ENCODE measurements at regions not wholly inside any gene's neighbourhood (a gene's known extent, or its start where the extent isn't known, plus 50 kb on each side); places are given as distances from the start of the nearest gene placed in this dataset.

GRCh38 chr7:85950418-85950817, 693.3 kb upstream of the GRM3 start:
- Histone ChIP-seq H3K9me3 (peaks cover 0 to 8% (median 4%) of the 10 kb centered on the region in 4 donors), H3K36me3 (no peaks in the 10 kb centered on the region), H3K4me1 (no peaks in the 10 kb centered on the region), H3K27me3 (no peaks in the 10 kb centered on the region), H3K4me3 (no peak overlapping the region), H3K27ac (no peak overlapping the region)
- WGBS, 2 donors: 75 to 86% methylated on average over 3 of the region's 3 CpGs
- ATAC-seq (ENCODE audit: low FRiP score in 2 of 2) (no peak), DNase-seq (no peak)
- no peak for TF ChIP-seq EP300 (IDR thresholded peaks at IDR 0.05)
- TF ChIP-seq, protein P1, sequence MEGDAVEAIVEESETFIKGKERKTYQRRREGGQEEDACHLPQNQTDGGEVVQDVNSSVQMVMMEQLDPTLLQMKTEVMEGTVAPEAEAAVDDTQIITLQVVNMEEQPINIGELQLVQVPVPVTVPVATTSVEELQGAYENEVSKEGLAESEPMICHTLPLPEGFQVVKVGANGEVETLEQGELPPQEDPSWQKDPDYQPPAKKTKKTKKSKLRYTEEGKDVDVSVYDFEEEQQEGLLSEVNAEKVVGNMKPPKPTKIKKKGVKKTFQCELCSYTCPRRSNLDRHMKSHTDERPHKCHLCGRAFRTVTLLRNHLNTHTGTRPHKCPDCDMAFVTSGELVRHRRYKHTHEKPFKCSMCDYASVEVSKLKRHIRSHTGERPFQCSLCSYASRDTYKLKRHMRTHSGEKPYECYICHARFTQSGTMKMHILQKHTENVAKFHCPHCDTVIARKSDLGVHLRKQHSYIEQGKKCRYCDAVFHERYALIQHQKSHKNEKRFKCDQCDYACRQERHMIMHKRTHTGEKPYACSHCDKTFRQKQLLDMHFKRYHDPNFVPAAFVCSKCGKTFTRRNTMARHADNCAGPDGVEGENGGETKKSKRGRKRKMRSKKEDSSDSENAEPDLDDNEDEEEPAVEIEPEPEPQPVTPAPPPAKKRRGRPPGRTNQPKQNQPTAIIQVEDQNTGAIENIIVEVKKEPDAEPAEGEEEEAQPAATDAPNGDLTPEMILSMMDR (IDR thresholded peaks at IDR 0.05): no peak
- TF ChIP-seq POLR2A (IDR thresholded peaks at IDR 0.05): no peak
- TF ChIP-seq POLR2AphosphoS5 (IDR thresholded peaks at IDR 0.05): no peak

- H3K27ac ChIP-seq: no peak overlapping the region
- H3K9me3 ChIP-seq: peaks cover 0 to 8% (median 4%) of the 10 kb centered on the region in 4 donors
- H3K36me3 ChIP-seq: no peaks in the 10 kb centered on the region
- no peak overlapping the region for H3K4me3 ChIP-seq
- DNase-seq: no peak
- ATAC-seq (ENCODE audit: low FRiP score in 2 of 2): no peak
- H3K27me3 ChIP-seq: no peaks in the 10 kb centered on the region
- TF ChIP-seq POLR2A (IDR thresholded peaks at IDR 0.05) (no peak), POLR2AphosphoS5 (IDR thresholded peaks at IDR 0.05) (no peak), EP300 (IDR thresholded peaks at IDR 0.05) (no peak)
- TF ChIP-seq, protein P1 (IDR thresholded peaks at IDR 0.05): no peak
- H3K4me1 ChIP-seq: no peaks in the 10 kb centered on the region
These were observed 695.9 kb upstream of the GRM3 start for GRCh38 chr7:85947767-85948166.

- H3K9me3 ChIP-seq: no peaks in the 10 kb centered on the region
- 43 to 58% methylated on average over 2 of the region's 2 CpGs for WGBS, 2 donors
- no peaks in the 10 kb centered on the region for H3K4me1 ChIP-seq
- H3K27ac ChIP-seq: no peak overlapping the region
- ATAC-seq (ENCODE audit: low FRiP score in 2 of 2): no peak
- DNase-seq: no peak
- TF ChIP-seq POLR2AphosphoS5 (IDR thresholded peaks at IDR 0.05): no peak
- no peak for TF ChIP-seq POLR2A (IDR thresholded peaks at IDR 0.05)
- no peak for TF ChIP-seq EP300 (IDR thresholded peaks at IDR 0.05)
- TF ChIP-seq, protein P1 (IDR thresholded peaks at IDR 0.05): no peak
- H3K27me3 ChIP-seq: no peaks in the 10 kb centered on the region
- no peaks in the 10 kb centered on the region for H3K36me3 ChIP-seq
- no peak overlapping the region for H3K4me3 ChIP-seq
These were observed 702.9 kb upstream of the GRM3 start for GRCh38 chr7:85940798-85941197.

DNA sequence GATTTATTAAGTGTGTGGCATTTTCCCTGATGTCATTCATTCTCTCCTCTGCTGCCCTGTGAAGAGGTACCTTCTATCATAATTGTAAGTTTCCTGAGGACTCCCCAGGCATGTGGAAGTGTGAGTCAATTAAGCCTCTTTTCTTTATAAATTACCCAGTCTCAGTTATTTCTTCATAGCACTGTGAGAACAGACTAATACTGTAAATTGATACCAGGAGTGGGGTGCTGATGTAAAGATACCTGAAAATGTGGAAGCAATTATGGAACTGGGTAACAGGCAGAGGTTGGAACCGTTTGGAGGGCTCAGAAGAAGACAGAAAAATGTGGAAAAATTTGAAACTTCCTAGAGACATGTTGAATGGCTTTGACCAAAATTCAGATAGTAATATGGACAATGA, 711.8 kb upstream of the GRM3 start:
- no peak for DNase-seq
- WGBS, 2 donors: 43 to 62% methylated on average over 1 of the region's 1 CpG
- H3K4me3 ChIP-seq: no peak overlapping the region
- H3K4me1 ChIP-seq: no peaks in the 10 kb centered on the region
- no peaks in the 10 kb centered on the region for H3K27me3 ChIP-seq
- H3K9me3 ChIP-seq: peaks cover 0 to 13% (median 2%) of the 10 kb centered on the region in 4 donors
- ATAC-seq (ENCODE audit: low FRiP score in 2 of 2): no peak
- H3K27ac ChIP-seq: no peak overlapping the region
- TF ChIP-seq POLR2A (IDR thresholded peaks at IDR 0.05): no peak
- TF ChIP-seq, protein P1 (IDR thresholded peaks at IDR 0.05): no peak
- TF ChIP-seq POLR2AphosphoS5 (IDR thresholded peaks at IDR 0.05): no peak
- TF ChIP-seq EP300 (IDR thresholded peaks at IDR 0.05): no peak
- no peaks in the 10 kb centered on the region for H3K36me3 ChIP-seq

DNA sequence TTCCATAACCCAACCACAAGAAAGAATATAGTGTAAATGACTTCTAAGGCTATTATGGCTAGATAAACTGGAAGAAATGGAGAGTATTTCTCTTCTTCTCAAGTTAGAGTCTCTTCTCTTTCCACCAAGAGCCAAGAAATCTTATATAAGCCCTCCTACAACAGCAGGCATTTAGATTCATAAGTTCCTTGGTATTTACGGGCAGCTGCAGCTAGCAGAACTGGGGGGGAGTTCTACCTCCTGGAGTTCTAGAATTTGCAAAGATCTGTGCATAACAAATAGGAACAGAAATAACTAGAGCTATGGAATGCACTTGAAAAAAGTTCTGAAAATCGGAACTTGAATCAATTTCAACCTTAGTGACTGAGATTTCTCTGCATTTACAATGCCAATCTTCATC, 715.2 kb upstream of the GRM3 start:
- TF ChIP-seq POLR2AphosphoS5 (IDR thresholded peaks at IDR 0.05) (no peak), EP300 (IDR thresholded peaks at IDR 0.05) (no peak), POLR2A (IDR thresholded peaks at IDR 0.05) (no peak)
- TF ChIP-seq, protein P1 (IDR thresholded peaks at IDR 0.05): no peak
- H3K4me3 ChIP-seq: no peak overlapping the region
- no peak overlapping the region for H3K27ac ChIP-seq
- ATAC-seq (ENCODE audit: low FRiP score in 2 of 2) (no peak), DNase-seq (no peak)
- 53 to 66% methylated on average over 2 of the region's 2 CpGs for WGBS, 2 donors
- H3K4me1 ChIP-seq: no peaks in the 10 kb centered on the region
- H3K9me3 ChIP-seq: peaks cover 0 to 13% (median 2%) of the 10 kb centered on the region in 4 donors
- no peaks in the 10 kb centered on the region for H3K27me3 ChIP-seq
- H3K36me3 ChIP-seq: no peaks in the 10 kb centered on the region
